ENCODE measurements at regions not wholly inside any gene's neighbourhood (a gene's known extent, or its start where the extent isn't known, plus 50 kb on each side); places are given as distances from the start of the nearest gene placed in this dataset.

- no peak for DNase-seq
Observed at GRCh38 chr2:239538357-239539052, 137.7 kb upstream of the HDAC4 start.

- no peak for DNase-seq
Observed at GRCh38 chr2:239537633-239538356, 137.0 kb upstream of the HDAC4 start.

- DNase-seq, result no peak
Observed at GRCh38 chr2:239536186-239536585, 135.4 kb upstream of the HDAC4 start.

- DNase-seq, result no peak
Observed at GRCh38 chr2:239535413-239536144, 134.8 kb upstream of the HDAC4 start.

GRCh38 chr2:239534581-239535412 lies 134.0 kb upstream of the HDAC4 start:
- no peak for DNase-seq

- no peak for DNase-seq
Observed at GRCh38 chr2:239533569-239534316, 132.9 kb upstream of the HDAC4 start.

GRCh38 chr2:239532859-239533258 lies 132.0 kb upstream of the HDAC4 start:
- no peak for DNase-seq

GRCh38 chr2:239532250-239532649 lies 131.4 kb upstream of the HDAC4 start:
- DNase-seq, result no peak

GRCh38 chr2:239531456-239532241 lies 130.8 kb upstream of the HDAC4 start:
- no peak for DNase-seq

GRCh38 chr2:239530749-239531316 lies 130.0 kb upstream of the HDAC4 start:
- no peak for DNase-seq

- no peak for DNase-seq
Observed at GRCh38 chr2:239529313-239530015, 128.6 kb upstream of the HDAC4 start.

- no peak for DNase-seq
Observed at GRCh38 chr2:239528883-239529282, 128.1 kb upstream of the HDAC4 start.

- DNase-seq, result no peak
Observed at GRCh38 chr2:239528146-239528545, 127.3 kb upstream of the HDAC4 start.

GRCh38 chr2:239526666-239527415 lies 126.0 kb upstream of the HDAC4 start:
- DNase-seq, result no peak

- no peak for DNase-seq
Observed at GRCh38 chr2:239526038-239526437, 125.2 kb upstream of the HDAC4 start.

- DNase-seq, result no peak
Observed at GRCh38 chr2:239523954-239524330, 123.1 kb upstream of the HDAC4 start.

GRCh38 chr2:239523147-239523953 lies 122.5 kb upstream of the HDAC4 start:
- DNase-seq, result no peak

GRCh38 chr2:239522740-239523119 lies 121.9 kb upstream of the HDAC4 start:
- DNase-seq, result no peak

All from NCI-H187 (cell line).